Smooth muscle cell (in vitro differentiated cells): ENCODE measurements at regions not wholly inside any gene's neighbourhood (a gene's known extent, or its start where the extent isn't known, plus 50 kb on each side); places are given as distances from the start of the nearest gene placed in this dataset.

Experiments
- DNase-seq: peaks from one replicate; lab custom pipeline; 2025; ENCODE audit not compliant: unreplicated experiment; lab: John Stamatoyannopoulos, UW
- H2AFZ ChIP-seq: fragments of 200-600 bp; sonication (generic); 2 replicates; pipeline ENCODE4 v1.6.0; 2016; ENCODE audit warnings: antibody characterized with exemption, low read depth, mild to moderate bottlenecking
- H3F3A ChIP-seq: fragments of 200-600 bp; sonication (generic); 2 replicates; pipeline ENCODE4 v1.6.0; 2017; ENCODE audit warnings: antibody characterized with exemption, low read depth
- H3K27ac ChIP-seq: fragments of 200-600 bp; sonication (generic); 2 replicates; pipeline ENCODE4 v1.5.1; 2016; ENCODE audit warnings: low read depth, mild to moderate bottlenecking
- H3K27me3 ChIP-seq: fragments of 200-600 bp; sonication (generic); 2 replicates; pipeline ENCODE4 v1.6.1; 2016; ENCODE audit warnings: low read depth, mild to moderate bottlenecking
- H3K36me3 ChIP-seq: fragments of 200-600 bp; sonication (generic); 2 replicates; pipeline ENCODE4 v1.5.1; 2016; ENCODE audit warnings: low read depth
- H3K4me1 ChIP-seq: fragments of 200-600 bp; sonication (generic); 2 replicates; pipeline ENCODE4 v1.5.1; 2016; ENCODE audit warnings: low read depth
- H3K4me2 ChIP-seq: fragments of 200-600 bp; sonication (generic); 2 replicates; pipeline ENCODE4 v1.6.0; 2016; ENCODE audit warnings: mild to moderate bottlenecking
- H3K4me3 ChIP-seq: fragments of 200-600 bp; sonication (generic); 2 replicates; pipeline ENCODE4 v1.5.1; 2016; ENCODE audit warnings: mild to moderate bottlenecking
- H3K79me2 ChIP-seq: fragments of 200-600 bp; sonication (generic); 2 replicates; pipeline ENCODE4 v1.6.0; 2016; ENCODE audit warnings: low read depth, mild to moderate bottlenecking
- H3K9ac ChIP-seq: fragments of 200-600 bp; sonication (generic); 2 replicates; pipeline ENCODE4 v1.6.0; 2016; ENCODE audit warnings: low read depth
- H3K9me3 ChIP-seq: fragments of 200-600 bp; sonication (generic); replicated peaks from 2 replicates; pipeline ENCODE4 v1.5.1; 2016; ENCODE audit warnings: low read depth
- H4K20me1 ChIP-seq: fragments of 200-600 bp; sonication (generic); 2 replicates; pipeline ENCODE4 v1.6.0; 2016; ENCODE audit warnings: low read depth
- WGBS: methylation state at CpG from one replicate; pipeline ENCODE4 v1.1.7; 2016; ENCODE audit warnings: low lambda C conversion rate; 5-methylcytosine and 5-hydroxymethylcytosine counted together
- TF ChIP-seq, protein P1 (sequence below): fragments of 200-600 bp; sonication (generic); IDR thresholded peaks from 2 replicates; pipeline ENCODE4 v1.5.1; 2017; ENCODE audit warnings: borderline replicate concordance, mild to moderate bottlenecking, antibody characterized with exemption; ENCODE audit not compliant: insufficient read depth, poor library complexity, severe bottlenecking

DNA sequence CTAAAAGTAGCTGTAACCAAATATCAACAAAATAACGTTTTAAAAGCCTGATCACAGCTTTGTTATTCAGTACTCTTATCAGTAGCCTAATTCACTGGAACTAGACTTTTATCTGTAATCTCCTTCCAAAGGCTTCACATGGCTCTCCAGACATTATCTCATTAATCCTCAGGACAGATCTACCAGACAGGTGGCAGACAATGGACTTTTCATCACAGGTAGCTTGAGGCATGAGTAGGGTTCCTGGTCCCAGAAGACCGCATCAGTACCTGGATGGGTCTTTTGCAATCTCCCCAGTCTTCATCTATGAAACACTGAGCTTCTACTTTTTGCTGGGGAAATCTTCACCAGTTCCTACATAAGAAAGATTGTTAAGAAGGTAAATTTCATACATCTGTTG, 132.2 kb upstream of the FOXD3 start:
- WGBS: 28% methylated on average over 2 of the region's 2 CpGs
- TF ChIP-seq, protein P1, sequence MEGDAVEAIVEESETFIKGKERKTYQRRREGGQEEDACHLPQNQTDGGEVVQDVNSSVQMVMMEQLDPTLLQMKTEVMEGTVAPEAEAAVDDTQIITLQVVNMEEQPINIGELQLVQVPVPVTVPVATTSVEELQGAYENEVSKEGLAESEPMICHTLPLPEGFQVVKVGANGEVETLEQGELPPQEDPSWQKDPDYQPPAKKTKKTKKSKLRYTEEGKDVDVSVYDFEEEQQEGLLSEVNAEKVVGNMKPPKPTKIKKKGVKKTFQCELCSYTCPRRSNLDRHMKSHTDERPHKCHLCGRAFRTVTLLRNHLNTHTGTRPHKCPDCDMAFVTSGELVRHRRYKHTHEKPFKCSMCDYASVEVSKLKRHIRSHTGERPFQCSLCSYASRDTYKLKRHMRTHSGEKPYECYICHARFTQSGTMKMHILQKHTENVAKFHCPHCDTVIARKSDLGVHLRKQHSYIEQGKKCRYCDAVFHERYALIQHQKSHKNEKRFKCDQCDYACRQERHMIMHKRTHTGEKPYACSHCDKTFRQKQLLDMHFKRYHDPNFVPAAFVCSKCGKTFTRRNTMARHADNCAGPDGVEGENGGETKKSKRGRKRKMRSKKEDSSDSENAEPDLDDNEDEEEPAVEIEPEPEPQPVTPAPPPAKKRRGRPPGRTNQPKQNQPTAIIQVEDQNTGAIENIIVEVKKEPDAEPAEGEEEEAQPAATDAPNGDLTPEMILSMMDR: no peak
- no peaks in the 10 kb centered on the region for H3K9me3 ChIP-seq
- H3K4me2 ChIP-seq: no peak overlapping the region
- no peak overlapping the region for H2AFZ ChIP-seq
- no peaks in the 10 kb centered on the region for H3K36me3 ChIP-seq
- H3K27me3 ChIP-seq: peaks cover 6% of the 10 kb centered on the region
- no peaks in the 10 kb centered on the region for H4K20me1 ChIP-seq
- no peak overlapping the region for H3K27ac ChIP-seq
- H3K9ac ChIP-seq: no peak overlapping the region
- no peak overlapping the region for H3K4me3 ChIP-seq
- H3K79me2 ChIP-seq: no peaks in the 10 kb centered on the region
- no peak for DNase-seq
- H3F3A ChIP-seq: no peaks in the 10 kb centered on the region
- no peaks in the 10 kb centered on the region for H3K4me1 ChIP-seq

DNA sequence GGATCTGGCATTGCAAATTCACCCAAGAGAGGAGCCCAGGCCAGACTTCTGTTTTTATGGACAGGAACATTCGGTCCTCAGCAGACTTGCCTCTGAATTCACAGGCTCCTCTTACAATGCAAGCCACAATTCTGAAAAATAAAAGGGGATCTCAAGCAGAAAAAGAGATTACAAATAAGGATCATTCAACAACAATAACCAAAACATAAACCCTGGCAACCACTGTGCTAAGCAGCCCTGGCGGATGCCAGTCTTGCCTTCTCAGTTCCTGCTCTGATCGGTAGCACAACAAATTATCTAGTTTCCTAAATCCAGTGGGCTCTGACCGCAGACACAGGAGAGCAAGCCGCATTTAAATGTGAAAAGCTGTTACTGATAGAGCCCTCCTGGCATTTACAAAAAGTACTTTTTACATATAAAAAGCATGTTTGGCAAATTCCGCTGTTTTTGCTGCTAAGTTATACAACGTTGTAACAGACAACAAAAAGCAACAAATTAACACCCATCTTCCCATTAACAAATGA, 123.4 kb upstream of the FOXD3 start:
- Histone ChIP-seq H3K36me3 (no peaks in the 10 kb centered on the region), H3K4me2 (no peak overlapping the region), H3F3A (no peaks in the 10 kb centered on the region), H3K4me3 (no peak overlapping the region), H3K27me3 (peaks cover 40% of the 10 kb centered on the region), H3K9ac (no peak overlapping the region), H2AFZ (no peak overlapping the region), H4K20me1 (no peaks in the 10 kb centered on the region), H3K9me3 (no peaks in the 10 kb centered on the region), H3K79me2 (no peaks in the 10 kb centered on the region), H3K27ac (no peak overlapping the region), H3K4me1 (peaks cover 16% of the 10 kb centered on the region)
- no peak for DNase-seq
- WGBS: 15% methylated on average over 7 of the region's 7 CpGs
- TF ChIP-seq, protein P1: no peak

DNA sequence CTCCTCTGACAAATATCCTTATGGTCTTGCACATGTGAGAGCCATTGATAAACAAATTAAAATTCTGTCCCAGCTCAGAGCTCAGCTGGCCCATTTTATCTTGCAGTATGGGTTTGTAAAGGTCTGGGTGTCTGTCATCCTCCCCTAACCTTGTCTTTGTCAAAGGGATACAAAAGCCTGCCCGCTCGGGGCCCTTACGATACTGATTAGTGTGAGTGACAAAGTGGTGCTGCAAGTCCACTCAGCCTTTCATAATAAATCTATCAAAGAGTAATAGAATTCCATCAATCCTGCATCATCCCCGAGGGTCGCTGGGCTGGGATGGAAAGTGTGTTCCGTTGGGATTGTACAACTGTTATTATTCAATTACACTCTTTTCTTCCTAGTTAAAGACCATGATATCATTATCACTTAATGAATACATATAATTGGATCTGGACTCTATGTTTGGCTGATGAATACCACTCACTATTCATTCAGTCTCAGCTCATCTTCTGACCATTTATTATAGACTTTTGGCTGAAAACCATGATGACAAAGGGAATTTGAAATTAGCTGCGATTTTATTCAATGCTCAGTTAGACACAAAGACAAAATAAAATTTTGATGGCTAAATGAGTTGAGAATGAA, 122.5 kb upstream of the FOXD3 start:
- H3K9ac ChIP-seq: no peak overlapping the region
- no peak overlapping the region for H3K4me2 ChIP-seq
- H3K9me3 ChIP-seq: no peaks in the 10 kb centered on the region
- H2AFZ ChIP-seq: no peak overlapping the region
- no peak for DNase-seq
- no peak overlapping the region for H3K27ac ChIP-seq
- H4K20me1 ChIP-seq: no peaks in the 10 kb centered on the region
- H3K79me2 ChIP-seq: no peaks in the 10 kb centered on the region
- TF ChIP-seq, protein P1: no peak
- H3K36me3 ChIP-seq: no peaks in the 10 kb centered on the region
- no peak overlapping the region for H3K4me3 ChIP-seq
- no peaks in the 10 kb centered on the region for H3F3A ChIP-seq
- peaks cover 40% of the 10 kb centered on the region for H3K27me3 ChIP-seq
- WGBS: 30% methylated on average over 7 of the region's 7 CpGs
- peaks cover 16% of the 10 kb centered on the region for H3K4me1 ChIP-seq

DNA sequence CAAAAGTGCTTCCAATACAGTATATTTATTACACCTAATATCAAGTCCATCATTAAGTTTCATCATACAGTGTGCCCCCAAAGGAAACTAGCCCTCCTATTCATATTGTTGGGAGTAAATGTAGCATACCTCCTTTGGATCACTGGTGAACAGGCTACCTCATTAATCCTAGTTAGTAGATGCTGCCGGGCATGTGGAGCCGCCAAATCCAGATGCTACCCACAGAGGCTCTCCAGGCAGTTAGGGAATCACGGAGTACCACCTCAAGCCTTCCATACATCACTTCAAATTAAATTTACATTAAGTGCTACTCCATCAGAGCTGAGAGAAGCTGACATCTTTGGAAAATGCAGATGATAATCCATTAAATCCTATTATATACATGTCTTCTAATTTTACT, 121.7 kb upstream of the FOXD3 start:
- H2AFZ ChIP-seq: no peak overlapping the region

More for the DNA sequence above, 121.7 kb upstream of the FOXD3 start:
- no peak overlapping the region for H3K4me2 ChIP-seq
- H3K4me1 ChIP-seq: peaks cover 16% of the 10 kb centered on the region
- H3K4me3 ChIP-seq: no peak overlapping the region
- no peak overlapping the region for H3K9ac ChIP-seq
- no peaks in the 10 kb centered on the region for H3F3A ChIP-seq
- H3K27me3 ChIP-seq: peaks cover 40% of the 10 kb centered on the region
- no peaks in the 10 kb centered on the region for H3K9me3 ChIP-seq
- no peaks in the 10 kb centered on the region for H3K79me2 ChIP-seq
- no peaks in the 10 kb centered on the region for H3K36me3 ChIP-seq
- no peak for DNase-seq
- no peak overlapping the region for H3K27ac ChIP-seq
- TF ChIP-seq, protein P1: no peak
- no peaks in the 10 kb centered on the region for H4K20me1 ChIP-seq
- WGBS: 55% methylated on average over 3 of the region's 3 CpGs
